GM21447 (cell line): ENCODE measurements at regions not wholly inside any gene's neighbourhood (a gene's known extent, or its start where the extent isn't known, plus 50 kb on each side); places are given as distances from the start of the nearest gene placed in this dataset.
"Not testable (repeated sequence)": the region's sequence is repeated elsewhere in the genome, so short reads cannot be mapped to it uniquely, and the experiment has no call there.

ENCODE experiments used
- ATAC-seq: cut with Tn5 transposase; IDR thresholded peaks from one replicate; pipeline ENCODE4 v1.9.1; 2021; ENCODE audit not compliant: unreplicated experiment

DNA sequence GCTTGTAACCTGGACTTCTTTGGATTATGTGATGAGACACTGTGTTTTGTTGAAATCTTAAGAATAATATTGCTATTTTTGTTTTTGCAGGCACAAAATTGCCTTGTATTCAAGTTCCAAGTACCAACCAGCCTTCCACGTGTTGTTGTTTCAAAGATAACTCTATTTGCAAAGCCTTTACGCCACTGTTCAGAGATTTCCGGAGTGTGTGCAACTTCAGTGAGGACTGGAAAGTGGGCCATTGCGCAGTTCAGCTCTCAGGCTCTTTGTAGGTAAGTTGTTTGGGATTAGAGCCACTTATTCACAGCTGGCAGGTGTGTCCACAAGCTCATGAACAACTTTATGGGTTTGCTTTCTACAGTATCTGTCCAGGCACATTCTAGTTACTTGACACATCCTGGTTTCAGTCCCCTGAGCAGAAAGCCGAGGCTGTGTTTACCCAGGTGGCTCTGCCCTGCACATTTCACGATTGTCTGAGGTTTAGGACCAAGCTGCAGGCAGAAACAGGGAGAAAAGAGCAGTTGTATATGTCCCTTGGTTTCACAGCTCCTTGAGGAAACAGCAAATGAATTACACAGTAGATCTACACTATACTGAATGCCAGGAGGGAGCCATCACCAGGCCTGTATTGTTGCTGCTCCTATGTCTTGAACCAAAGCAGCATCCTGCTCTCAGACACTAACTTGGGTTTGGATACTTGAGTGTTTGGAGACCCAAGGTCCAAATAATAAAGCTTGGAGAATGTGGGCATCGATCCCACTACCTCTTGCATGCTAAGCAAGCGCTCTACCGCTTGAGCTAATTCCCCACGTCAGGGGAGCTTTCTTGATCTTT lies 136.1 kb upstream of the ZNF322 start:
- ATAC-seq = not testable (repeated sequence)

DNA sequence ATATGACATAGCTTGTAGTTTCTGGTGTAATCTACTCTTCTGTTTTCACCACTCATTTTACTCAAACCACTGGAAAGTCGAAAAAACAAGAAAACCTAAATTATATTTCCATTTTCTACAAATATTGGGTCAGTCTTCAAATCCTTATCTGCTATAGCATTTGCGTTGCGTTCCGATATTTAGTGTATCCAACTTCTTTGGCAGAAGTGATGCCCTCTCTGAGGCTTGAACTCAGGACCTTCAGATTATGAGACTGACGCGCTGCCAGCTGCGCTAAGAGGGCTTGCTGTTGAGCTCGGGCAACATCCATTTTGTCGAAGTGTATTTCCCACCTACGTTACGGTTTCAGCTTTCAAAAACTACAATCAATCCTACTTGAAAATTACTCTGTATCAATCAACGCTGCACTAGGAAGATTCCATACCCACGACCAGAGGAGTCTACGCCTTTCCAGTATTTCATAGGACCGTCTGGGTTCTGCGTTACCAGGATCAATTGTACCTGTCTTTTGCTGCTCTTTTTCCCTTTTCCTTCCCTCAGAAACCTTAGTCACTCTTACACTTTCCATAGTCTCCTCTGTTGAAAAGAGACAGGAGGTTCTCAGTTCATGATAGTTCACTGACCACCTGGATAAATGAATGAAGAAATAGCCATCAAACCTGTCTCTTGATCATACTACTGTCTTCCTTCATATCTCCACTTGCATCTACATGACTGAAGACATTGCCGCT lies 140.5 kb upstream of the ZNF322 start:
- ATAC-seq = not testable (repeated sequence)

DNA sequence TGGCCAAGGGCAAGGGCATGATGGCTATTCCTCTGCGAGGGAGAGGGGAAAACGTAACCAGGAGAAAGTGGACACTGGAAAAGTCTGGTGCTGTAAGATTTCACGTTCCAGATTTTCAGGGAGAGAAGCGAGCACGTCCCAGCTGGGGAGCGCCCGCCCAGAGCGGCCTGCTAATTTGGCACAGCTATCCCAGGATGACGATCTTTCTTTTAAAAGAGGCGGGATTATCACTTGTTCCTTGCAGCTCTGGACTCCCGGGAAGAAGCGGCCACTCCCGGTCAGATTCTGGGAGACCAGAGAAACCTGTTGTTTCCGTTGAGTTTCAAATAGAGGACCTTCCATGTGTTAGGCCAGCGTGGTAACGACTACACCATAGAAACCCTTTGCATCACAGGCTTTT lies 144.2 kb upstream of the ZNF322 start:
- ATAC-seq = not testable (repeated sequence)

DNA sequence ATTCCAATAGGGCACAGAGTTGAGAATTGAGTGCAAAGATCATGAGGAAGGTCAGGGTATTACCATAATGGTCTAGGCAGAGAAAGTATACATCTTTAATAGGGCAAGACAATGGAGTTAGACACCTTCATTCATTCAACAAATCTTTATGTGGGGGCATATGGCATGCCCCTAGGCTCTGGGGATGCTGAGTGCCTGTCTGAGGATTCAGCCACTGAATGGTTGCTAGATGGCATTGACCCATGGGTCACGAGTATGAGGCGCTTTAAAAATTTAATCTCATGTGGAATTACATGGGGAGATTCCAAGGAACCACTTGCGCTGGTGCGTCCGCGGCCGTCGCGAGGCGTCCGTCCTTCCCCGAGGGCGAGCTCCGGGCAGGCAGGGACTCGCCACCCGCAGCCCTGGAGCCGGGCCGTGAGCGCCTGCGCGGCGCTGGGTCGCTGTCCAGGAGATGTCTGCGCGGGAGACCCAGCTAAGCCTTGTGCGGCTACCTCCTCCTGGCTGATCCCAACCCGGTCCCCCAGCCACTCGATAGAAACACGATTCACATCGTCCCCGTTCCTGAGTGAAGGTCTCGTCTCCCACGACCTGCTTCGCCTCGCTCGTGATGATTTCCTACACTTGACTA lies 152.1 kb upstream of the ZNF322 start:
- not testable (repeated sequence) for ATAC-seq

DNA sequence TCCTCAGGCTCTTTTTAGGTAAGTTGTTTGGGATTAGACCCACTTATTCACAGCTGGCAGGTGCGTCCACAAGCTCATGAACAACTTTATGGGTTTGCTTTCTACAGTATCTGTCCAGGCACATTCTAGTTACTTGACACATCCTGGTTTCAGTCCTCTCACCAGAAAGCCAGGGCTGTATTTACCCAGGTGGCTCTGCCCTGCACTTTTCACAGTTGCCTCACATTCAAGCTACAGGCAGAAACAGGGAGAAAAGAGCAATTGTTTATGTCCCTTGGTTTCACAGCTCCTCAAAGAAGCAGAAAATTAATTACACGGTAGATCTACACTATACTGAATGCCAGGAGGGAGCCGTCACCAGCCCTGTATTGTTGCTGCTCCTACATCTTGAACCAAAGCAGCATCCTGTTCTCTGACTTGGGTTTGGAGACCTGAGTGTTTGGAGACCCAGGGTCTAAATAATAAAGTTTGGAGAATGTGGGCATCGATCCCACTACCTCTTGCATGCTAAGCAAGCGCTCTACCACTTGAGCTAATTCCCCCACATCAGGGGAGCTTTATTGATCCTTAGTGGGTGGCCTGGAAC lies 159.2 kb upstream of the ZNF322 start:
- ATAC-seq = not testable (repeated sequence)

DNA sequence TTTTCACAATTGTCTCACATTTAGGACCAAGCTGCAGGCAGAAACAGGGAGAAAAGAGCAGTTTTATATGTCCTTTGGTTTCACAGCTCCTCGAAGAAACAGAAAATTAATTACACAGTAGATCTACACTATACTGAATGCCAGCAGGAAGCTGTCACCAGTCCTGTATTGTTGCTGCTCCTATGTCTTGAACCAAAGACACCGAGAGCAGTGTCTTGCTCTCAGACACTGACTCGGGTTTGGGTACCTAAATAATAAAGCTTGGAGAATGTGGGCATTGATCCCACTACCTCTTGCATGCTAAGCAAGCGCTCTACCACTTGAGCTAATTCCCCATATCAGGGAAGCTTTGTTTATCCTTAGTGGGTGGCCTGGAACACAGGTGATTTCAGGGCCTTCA lies 168.4 kb upstream of the ZNF322 start:
- ATAC-seq = not testable (repeated sequence)

DNA sequence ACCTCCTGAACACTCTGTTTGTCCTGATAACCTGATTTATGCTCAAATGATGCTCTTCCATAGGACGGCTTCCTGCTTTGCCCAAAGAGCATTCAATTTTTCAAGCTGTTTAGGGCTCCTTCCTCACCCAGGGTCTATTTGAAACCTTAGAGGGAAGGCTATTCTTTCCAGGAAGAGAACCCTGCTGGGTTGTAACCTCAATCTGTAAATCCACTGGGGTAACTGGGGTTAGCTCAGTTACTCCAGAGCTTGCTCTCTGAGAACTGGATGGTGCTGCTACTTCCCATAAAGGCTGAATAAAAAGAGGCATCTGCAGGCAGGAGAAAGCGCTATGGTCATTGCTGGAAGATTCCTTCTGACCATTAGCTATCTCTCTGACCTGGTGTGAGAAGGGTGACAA lies 169.9 kb upstream of the ZNF322 start:
- not testable (repeated sequence) for ATAC-seq

DNA sequence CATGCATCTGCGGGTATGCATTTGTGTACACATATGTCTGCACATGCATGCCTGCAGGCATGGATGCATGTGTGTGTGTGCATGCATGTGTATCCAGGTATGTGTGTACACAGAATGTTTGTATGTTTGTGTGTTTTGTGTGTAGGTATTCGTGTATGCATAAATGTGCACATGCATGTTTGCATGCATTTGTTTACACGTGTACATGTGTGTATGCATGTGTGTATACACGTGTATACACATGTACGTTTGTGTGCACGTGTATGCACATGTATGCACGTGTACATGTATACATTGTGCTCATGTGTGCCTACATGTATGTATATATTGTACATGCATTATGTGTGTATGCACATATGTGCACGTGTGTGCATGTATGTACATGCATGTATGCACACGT lies 171.4 kb upstream of the ZNF322 start:
- not testable (repeated sequence) for ATAC-seq

DNA sequence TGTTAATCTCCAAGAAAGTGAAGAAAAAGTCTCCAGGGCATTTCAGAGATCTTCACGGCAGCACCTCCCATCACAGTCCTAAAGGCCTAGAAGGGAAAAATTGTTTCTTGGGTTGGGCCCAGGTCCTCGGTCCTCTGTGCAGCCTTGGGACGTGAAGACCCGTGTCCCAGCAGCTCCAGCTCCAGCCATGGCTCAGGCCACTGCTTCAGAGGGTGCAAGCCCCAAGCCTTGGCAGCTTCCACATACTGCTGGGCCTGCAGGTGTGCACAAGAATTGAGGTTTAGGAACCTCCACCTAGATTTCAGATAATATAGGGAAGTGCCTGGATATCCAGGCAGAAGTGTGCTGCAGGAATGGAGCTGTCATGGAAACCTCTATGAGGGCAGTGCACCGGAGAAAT lies 176.2 kb upstream of the ZNF322 start:
- ATAC-seq = not testable (repeated sequence)

DNA sequence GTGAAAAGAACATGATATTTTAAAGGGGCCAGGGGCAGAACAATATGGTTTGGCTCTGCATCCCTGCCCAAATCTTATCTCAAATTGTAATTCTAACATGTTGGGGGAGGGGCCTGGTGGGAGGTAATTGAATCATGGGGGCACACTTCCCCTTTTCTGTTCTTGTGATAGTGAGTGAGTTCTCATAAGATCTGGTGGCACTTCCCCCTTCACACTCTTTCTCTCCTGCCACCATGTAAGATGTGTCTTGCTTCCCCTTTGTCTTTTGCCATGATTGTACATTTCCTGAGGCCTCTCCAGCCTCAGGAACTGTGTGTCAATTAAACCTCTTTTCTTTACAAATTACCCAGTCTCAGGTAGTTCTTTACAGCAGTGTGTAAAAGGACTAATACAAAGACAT lies 177.1 kb upstream of the ZNF322 start:
- ATAC-seq = not testable (repeated sequence)

DNA sequence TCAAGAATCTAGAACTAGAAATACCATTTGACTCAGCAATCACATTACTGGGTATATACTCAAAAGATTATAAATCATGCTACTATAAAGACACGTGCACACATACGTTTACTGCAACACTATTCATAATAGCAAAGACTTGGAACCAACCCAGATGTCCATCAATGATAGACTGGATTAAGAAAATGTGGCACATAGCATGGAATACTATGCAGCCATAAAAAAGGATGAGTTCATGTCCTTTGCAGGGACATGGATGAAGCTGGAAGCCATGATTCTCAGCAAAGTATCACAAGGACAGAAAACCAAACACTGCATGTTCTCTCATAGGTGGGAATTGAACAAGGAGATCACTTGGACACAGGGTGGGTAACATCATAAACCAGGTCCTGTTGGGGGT lies 185.3 kb upstream of the ZNF322 start:
- not testable (repeated sequence) for ATAC-seq

DNA sequence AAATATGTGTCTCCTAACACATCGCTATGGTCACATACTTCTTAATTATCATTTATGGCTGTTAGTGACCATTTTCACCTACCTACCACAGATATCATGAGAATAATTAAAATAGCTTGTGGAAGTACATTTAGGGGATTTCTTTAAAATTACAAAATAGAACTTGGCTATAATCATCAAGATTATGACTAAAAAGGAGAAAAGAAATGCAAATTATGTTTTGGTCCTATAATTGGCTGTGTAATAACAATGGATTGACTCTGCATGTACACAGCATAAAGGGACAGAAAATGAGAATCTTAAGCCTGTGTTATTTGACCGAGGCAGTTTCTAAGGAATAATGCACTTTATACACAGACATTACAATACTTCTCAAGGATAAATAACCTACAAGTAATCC lies 197.7 kb upstream of the ZNF322 start:
- ATAC-seq = not testable (repeated sequence)

DNA sequence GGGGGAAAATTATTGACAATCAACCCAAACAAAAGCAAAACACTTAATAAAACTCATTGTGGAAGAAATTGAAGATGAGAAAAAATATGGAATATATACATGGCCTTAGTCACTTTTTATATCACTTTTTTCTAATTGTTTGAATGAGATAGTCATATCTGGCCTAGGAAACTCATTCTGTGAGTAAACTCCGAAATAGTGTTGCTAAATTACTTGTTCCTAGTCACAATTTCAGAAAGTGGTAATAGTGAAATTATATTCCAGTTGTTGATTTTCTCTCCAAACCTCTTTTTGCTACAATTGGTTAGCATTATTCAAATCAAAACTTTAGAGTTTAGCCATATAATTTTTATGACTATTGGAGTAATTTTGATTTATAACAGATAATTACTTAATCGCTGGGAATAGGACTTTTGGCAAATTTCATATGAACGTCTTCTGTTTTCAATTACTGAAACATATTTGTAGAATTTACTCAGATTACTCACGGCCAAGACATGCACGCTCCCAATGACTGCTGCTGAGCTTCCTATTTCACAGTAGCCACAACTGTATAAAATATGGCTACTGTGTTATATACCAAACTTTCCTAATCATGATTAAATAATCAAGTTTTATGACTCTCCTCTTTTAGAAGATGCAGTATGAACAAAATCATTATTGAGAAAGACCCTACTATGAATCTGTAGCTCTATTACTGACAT lies 199.7 kb upstream of the ZNF322 start:
- not testable (repeated sequence) for ATAC-seq

DNA sequence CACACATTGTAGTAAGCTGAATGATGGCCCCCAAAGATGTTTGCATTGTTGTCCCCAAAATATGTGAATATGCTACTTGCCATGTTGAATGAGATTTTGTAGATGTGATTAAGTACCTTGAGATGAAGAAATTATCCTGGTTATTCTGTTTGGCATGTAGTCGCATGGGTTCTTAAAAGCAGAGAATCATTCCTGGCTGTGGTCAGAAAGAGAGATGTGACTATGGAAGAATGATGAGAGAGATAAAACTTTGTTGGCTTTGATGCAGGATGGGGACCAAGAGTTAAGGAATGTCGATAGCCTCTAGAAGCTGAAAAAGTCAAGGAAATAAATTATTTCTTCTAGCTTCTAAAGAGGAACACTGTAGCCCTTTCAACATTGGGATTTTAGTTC lies 200.2 kb upstream of the ZNF322 start:
- ATAC-seq = not testable (repeated sequence)

DNA sequence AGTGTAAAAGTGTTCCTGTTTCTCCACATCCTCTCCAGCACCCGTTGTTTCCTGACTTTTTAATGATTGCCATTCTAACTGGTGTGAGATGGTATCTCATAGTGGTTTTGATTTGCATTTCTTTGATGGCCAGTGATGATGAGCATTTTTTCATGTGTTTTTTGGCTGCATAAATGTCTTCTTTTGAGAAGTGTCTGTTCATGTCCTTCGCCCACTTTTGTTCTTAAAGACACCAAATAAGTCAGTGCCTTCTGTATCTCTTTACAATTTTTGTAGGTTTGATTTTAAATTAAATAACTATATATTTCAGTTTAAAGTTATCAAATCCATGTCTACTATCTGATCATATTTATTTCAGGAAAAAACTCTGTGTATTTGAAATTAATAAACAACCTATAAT lies 202.4 kb upstream of the ZNF322 start:
- not testable (repeated sequence) for ATAC-seq

DNA sequence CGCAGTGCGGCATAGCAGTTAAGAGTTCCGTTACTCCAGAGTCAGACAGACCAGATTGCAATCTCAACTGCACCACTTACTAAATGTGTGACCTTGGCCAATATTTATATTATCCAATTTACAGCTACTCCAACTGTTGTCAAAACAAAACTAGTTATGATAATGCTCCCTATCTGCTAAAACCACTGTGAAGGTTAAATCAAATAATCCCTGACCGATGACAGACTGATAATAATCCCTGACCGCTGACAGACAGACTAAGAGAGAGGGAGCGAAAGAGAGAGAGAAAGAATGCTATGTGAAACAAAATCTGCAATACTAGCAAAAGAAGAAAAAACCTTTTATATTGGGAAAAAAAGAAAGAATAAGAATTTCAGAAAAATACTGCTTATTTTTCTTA lies 204.1 kb upstream of the ZNF322 start:
- ATAC-seq = not testable (repeated sequence)

DNA sequence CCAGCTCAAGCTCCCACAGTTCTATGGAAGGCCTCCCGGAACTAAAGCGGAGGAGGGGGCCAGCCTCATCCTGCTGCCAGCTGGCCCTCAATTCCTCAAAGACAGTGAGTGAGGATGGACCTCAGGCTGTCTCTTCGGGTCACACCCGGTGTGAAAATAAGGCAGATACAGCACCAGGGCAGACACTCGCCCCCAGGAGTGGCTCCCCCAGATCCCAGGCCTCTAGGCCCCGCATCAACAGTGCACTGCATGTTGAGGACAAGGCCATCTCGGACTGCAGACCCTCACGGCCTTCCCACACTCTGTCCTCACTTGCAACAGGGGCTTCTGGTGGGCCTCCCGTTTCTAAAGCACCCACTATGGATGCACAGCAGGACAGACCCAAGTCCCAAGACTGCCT lies 239.2 kb upstream of the ZNF322 start:
- not testable (repeated sequence) for ATAC-seq

DNA sequence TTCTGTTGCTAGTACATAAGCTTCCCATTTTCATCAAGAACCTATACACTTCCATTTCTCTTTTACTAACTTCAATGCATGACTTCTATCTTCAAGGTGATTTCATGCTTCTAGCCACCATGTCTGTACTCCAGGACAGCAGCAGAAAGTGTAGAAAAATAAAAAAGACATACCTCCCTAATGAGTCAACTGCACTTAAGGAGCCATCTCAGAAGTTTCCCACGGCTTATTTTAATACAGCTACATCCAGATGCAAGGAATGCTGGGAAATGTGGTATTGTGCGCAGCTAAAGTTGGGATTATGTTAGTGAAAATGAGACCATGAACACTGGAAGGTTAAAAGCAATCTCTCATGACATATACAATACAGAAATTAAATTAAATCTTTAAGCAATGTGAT lies 264.7 kb upstream of the ZNF322 start:
- not testable (repeated sequence) for ATAC-seq

DNA sequence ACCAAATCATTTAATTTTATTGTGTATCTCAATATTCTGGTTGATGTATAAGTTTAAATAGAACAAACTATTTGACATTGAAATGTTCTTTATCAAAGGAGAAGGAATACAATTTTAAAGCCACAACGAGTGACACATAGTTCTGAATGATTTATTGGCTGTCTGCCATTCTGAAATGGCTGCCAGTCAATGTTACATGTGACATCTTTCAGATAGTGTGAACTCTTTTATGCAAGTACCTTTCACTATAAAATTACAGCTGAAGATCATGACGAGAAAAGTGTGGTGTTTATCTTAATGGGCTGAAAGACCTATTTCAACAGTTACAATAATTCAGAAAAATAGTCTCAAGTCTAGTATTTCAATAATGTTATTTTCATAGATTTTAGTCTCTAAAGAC lies 268.6 kb upstream of the ZNF322 start:
- ATAC-seq = not testable (repeated sequence)

DNA sequence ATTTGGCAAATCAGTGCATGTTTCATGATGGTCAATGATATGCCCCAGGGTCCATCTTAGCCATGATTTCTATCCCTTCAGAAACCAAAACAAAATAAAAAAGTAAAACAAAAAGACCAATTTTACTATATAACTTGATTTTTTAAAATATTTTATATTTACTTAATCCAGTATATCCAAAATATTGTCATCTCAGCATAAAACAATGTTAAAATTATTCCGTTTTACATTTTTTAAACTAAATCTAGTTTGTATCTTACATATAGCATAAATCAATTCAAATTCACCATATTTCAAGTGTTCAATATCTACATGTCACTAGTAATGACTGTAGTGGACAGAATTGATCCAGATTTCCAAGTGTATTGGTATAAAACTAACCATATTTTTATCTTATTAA lies 277.7 kb upstream of the ZNF322 start:
- not testable (repeated sequence) for ATAC-seq

DNA sequence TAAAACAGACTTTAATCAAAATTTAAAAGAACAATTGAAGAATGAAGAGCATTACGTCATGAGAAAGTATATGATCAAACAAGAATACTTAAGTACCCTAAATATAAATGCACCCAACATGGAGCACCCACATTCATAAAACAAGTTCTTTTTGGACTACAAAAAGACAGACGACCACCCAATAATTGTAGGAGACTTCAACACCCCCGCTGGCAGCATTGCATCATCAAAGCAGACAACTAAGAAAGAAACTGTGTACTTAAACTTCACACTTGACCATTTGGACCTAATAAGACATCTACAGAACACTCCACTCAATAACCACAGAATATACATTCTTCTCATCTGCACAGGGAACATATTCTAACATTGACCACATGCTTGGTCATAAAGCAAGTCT lies 291.7 kb upstream of the ZNF322 start:
- ATAC-seq = not testable (repeated sequence)
